HG03139 (cell line): ENCODE measurements at regions not wholly inside any gene's neighbourhood (a gene's known extent, or its start where the extent isn't known, plus 50 kb on each side); places are given as distances from the start of the nearest gene placed in this dataset.

Experiments
- ATAC-seq: cut with Tn5 transposase; IDR thresholded peaks from one replicate; pipeline ENCODE4 v1.9.1; 2021; ENCODE audit not compliant: unreplicated experiment

DNA sequence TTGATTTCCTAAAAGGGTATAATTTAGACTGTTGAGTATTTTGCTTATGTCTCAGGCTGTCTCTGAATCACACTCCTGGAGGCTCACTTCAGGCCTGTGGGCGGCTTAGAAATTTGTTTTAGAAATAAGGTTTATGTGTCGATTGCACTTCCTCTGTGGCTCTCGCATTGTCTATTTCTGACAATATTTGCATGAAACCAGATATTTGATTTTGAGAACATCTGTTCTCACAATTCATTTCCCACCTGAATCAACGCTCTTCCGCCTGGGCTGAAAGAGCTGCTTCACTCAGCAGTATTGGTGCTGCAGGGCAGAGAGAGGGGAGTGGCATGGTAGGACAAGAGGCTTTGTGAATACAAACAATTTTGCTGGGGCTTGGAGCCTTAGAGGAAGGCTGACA, 262.0 kb downstream of the ADRA2A start:
- peak; percentile 69 for ATAC-seq

DNA sequence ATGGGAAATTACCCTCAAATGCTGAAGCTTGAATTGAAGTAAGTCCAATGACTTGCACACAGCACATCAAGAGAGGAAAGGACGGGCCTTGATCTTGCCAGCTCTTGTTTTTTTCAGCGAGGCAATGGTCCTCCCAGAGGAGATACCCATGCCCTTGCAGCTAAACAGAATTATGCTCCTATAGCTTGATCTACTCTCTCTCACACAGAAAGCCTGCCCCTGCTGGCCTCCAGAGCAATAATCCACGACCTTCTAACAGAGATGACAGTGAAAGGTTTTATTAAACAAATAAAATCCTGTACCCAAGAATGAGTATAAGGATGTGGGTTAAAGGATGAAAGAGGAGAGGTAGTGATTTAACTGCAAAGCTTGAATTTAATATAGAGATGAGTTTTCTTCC, 268.0 kb downstream of the ADRA2A start:
- no peak for ATAC-seq

DNA sequence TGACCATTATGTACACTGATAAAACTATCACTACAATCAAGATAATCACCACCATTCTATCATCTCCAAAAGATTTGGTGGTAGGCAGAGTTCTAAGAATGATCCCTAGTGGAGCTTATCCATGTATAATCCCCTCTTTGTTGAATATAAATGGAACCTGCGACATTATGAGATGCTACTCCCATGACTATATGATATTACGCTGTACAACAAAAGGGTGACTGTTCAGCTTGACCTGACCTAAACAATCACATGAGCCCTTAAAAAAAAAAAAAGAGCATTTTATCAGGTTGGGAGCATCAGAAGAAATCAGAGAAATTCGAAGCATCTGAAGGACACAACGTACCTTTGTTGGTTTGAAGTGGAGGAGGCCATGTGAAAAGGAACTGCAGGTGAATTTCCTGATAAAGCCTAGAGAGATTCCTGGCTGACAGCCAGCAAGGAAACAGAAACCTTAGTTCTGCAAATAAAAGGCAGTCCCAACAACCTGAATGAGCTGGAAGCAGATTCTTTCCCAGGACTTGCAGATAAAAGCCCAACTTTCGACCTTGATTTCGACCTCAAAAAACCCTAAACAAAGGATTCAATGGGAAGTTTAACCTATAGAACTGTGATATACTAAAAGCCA, 270.7 kb downstream of the ADRA2A start:
- ATAC-seq, result no peak

DNA sequence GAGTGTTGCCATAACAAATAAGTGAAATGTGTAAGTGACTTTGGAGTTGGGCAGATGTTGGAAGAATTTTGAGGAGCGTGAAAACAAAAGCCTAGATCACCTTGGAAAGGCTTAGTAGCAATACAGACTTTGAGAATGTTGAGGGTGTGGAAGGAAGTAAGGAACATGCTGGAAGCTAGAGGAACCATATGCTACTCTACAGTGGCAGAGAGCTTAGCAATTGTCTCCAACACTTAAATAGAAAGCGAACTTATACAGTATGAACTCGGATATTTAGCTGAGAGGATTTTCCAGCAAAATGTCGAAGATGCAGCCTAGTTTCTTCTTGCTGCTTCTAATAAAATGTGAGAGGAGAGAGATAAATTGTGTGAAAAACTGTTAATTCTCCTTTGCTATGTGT, 271.2 kb downstream of the ADRA2A start:
- ATAC-seq, result no peak

DNA sequence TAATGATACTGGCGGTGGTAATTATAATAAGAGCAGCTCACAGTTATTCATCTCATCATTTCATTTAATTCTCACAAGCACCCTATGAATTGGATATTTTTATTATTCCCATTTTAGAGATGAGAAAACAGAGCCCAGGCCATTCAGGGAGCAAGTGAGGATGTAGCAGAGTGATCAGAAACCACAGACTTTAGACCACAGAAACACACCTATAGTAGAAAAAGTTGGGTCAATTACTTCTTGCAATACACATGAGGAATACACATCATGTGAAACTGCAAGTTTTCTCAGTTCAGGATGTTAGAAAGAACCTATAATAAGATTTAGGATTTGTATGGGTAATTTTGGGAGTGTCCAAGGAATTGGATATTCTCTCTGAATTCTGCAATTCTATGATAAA, 278.0 kb downstream of the ADRA2A start:
- ATAC-seq, result no peak

DNA sequence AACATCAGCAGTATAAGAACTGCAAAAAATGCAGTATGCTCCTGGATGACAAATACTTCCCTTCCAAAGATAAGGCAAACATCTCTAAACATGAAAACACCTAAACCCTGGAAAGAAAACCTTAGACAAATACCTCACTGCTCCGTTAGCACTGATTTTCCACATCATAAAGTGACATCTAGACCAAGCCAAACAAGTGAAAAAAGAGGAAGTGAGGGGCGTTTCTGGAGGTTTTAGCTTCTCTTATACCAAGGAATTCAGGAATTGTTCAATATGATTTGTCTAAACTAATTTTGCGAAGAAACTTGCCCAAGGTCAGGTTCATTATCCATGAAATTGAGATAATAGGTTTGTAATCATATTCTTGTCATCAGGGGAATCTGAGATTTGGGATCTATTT, 279.7 kb downstream of the ADRA2A start:
- no peak for ATAC-seq

DNA sequence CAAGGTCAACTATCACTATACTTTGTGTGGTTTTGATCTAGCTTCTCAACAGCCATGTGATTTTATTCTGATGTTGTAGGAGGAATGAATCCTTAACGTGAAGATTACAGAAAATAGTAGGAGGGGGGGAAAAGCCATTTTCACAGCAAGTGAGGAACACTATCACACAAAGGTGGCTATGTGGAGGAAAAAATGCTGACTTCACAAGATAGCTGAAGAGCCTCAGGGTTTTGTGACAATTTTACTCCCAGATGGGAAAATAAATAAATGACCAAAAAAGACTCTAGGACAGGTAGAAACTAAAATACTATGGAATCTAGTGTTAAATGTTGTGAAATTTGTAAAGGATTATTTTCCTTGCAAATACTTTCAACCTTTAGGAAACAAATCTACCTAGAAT, 281.0 kb downstream of the ADRA2A start:
- no peak for ATAC-seq

DNA sequence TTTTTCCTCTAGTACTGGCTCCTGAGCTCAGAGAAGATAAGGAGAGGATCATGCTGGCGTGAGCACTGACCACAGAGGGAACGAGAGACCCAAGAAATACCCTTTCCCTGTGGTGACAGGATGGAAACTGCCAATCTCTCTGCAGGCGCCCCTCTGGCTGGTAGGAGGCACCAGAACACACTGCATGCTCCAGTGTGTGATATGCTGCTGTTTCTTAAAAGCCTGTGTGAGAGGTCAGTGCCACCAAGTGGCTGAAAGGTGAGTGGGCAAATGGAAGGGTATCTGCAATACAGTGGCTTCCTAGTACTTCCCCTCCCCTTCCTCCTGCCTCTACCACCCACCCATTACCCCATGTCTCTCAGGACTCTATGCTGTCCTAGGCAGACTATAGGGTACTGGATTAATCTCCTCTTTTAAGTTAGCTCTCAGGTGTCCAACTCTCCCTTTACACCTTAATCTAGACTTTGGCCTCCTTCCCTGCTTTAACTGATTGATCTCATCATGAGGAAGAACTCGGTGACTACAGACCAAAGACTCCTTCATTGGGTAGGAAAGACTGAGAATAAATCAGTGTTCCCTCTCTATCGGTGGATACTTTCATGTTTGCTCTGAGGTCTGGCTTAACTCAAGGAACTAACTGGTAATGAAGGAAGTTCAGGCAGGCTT, 283.6 kb downstream of the ADRA2A start:
- ATAC-seq, result peak; percentile 55

DNA sequence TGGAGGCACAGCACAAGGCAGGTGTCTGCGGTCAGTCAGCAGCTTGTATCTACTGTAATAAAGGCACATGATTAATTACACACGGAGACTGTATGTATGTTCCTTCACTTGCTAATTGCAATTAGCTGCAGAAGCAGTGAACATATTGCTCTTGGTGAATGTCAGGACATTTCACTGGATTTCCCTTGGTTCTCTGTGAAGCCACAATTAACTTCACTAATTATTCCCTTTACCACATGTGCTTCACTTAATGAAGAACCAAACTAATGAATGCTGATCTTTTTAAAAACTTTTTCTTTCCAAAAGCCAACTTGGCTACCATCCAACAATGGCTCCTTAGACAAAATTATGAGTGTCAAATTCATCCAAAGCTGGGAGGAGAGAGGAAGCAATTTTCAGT, 290.7 kb downstream of the ADRA2A start:
- ATAC-seq, result no peak

DNA sequence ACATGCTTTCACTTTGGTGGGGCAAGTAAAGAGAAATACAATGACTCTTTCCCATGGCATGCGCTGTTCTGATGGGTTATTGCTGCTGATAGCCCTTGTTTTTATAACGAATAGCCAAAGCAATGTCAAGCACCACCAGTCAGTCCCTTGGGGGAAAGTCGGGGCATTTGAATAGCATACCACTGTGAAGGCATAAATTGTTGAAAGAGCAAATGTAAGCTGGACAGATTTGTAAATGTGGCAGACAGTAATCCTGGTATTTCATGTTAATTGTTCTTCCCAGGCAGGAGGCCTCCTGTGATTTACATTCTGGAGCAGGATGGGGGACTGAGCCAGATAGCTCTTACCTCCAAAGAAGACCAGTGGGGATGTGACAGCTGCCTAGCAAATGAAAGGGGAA, 293.3 kb downstream of the ADRA2A start:
- ATAC-seq, result no peak

DNA sequence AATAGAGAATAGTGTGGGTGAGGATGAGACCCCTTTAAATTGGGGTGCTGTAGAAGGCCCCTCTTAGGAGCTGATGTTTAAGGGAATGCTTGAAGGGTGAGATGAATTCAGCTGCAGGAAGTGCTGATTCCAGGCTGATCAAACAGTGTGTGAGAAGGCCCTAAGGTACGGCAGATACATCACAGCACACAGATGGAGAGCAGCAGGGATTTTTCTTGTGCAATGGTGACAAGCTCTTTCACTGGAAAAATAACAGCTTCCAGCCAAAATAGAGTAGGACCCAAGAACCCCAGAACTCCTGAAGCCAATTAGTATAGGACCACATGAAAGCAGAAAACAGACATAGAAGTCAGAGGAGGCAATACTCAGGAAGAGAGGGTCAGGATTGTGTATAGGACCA, 296.9 kb downstream of the ADRA2A start:
- ATAC-seq, result no peak

DNA sequence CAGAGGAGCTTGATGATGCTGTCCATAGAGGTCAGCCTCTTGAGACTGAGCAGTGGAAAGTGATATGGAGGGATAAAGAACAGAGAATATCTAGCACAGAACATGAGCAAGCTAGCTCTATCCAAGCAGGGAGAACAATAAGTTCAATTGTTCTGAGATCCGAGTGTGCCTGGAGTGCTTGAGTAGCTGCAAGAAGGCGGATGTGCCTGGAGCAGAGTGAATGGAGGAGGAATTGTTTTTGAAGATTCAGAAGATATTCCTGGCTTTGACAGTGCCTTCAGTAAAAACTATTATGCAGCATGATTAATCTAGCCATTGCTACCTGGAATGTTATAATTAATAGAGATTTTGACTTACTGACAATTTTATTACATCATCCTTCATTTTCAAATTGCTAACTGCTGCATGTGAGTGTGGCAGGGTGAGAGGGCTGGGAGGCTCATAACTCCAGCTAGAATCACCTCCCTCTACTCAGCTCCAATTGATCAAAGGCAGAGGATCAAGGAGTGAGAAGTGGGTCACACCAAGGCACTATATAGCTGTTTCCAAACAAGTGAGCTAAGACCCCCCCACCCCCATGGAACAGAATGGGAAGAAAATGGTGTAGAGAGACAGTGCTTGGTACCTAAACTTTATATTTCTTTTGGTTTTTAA, 302.8 kb downstream of the ADRA2A start:
- ATAC-seq, result no peak

DNA sequence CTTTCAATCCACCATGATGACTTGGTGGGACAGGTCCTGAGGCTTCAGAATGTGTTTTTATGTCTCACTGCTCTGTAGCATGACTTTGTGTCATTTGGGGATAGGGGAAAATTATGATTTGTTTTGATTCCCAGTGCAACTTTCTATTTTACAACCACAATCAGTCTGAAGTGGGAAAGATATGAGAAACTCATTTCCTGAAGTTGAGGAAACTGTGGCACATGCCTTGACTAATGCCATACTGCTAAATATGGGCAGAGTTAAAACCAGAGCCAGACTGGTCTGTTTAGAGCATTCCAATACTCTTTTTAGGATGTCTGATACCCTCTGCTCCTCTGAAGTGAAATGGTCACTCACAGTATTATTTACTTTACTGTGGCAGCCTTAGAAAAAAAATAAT, 307.7 kb downstream of the ADRA2A start:
- no peak for ATAC-seq

DNA sequence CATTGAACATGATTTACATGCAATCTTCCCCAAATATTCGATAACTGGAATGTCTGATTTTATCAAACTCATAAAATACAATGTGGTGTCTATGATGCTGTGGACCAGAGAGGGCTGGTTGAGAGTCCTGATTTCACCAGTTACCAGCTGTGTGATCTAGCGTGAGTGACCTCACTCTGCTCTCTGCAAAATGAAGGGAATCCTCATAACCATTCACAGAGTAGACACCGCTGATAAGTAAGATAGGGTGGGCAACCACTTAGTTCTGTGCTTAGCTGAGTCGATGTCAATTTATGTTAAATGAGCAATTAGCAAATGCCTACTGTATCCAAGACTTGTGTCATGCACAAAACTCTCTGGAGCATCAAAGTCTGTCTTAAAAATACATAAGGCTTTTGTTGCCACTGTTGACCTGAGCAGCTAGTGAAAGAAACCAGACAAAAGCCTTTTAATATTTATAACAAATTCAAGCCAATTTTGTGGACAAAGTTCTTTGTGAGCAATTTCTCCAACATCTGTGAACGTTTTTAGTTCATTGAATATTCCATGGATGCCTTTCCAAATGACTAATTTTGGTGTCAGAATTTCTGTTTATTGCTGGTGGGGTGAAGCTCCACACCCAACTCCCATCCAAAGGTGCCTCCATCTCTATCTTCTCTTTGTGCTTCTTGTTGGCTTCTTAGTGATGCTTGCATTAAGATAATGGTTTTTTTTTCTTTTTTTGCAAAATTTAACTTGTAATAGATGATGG, 314.2 kb downstream of the ADRA2A start:
- no peak for ATAC-seq

DNA sequence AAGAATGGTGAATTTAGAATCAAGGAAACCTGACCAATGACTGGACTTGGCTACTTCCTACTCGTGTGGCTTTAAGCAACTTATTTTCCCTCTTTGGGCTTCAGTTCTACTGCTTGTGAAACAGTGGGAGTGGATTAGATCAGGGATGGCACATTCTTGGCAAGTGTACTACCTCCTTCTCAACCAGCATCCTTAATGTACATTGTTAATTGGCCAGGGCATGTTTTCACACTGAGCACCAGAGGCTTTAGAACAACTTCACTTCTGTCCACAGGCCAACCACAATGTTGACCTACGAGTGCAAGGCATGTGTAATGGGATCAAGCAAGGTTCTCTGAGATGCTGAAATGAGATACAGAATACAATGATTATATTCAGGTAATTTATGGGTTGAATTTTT, 315.3 kb downstream of the ADRA2A start:
- ATAC-seq, result no peak

DNA sequence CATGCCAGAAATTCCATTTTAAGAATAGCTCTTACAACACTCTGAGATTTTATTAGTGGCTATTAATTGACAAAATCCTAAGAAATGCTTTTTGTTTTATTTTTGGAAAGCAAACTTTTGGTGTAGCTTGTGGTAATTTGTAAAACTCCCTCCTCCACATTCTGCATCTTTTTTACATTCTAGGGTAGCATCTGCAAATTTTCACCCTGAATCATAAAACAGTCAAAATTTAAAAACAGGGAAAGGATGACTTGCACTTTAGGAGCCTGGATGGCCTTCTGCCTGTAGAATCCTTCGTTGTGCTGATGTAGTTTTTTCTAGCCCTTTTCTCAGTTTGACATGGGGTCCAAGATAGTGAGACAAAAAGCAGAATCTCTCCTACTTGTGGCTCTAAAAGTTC, 316.1 kb downstream of the ADRA2A start:
- ATAC-seq, result no peak

DNA sequence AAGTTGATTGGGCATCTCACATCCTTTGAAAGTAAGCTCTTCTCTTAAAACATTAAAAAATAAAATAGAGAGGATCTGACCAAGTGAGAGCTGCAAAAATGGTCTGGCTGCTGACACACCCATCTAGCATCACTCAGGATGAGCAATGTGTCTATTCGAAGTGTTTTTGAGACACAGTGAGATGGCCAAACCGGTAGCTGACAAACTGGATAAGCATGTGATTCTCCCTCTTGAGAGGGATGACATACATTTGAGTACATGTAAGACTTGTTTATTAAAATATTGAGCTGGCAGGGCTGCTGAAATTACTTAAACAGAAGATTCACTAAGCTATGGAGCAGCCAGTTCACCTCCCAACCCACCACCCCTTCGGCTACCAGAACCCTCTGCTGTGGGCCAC, 333.9 kb downstream of the ADRA2A start:
- ATAC-seq, result no peak

DNA sequence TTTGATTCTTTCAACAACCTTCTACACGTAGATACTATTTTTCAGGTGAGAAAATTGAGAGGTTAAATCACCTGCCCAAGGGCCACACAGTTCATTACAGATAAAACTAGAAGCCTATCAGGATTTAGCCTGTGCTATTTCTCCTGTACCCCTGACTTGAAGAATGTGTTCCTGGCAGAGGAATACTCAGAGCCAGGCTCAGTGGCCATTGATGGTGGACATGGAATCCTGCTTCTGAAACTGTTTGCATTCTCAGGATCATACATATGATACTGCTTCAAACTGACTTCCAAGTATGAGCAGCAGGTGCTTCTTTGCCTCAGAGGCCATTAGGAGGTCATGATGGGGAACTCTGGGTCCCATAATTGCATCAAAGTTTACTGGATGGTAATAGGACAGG, 348.6 kb downstream of the ADRA2A start:
- ATAC-seq, result no peak

DNA sequence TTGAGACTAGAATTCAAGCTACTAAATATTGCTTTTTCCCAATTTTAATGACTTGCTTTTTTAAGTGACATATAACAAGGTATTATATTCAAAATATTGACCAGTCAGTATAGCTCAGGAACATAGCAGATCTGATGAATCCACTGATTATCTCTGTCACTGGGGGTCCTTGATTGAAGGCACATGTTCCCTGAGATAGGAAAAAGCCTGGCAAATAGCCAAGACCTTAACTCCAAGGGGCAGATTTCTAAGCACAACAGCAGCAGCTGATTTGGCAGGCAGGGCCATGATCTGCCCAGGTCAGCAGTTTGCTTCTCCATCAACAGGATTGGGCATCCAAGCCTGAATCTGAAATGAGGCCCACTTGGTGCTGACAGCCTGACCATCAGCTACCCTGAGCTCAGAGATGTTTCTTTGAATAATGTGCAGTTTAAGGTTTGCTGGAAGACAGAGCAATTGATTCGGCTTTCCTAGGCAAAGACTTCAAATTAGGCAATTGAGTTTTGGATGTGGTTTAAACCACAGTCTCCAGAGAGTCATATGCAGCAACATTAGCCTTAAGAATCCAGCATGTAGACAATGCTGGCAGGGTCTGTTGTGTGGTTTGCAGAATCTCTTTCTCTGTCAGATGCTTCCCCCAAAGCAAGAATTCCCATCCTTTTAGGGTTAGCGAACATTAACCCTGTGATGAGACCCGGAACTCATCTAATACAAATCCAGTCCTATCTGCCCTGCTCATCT, 352.6 kb downstream of the ADRA2A start:
- no peak for ATAC-seq

DNA sequence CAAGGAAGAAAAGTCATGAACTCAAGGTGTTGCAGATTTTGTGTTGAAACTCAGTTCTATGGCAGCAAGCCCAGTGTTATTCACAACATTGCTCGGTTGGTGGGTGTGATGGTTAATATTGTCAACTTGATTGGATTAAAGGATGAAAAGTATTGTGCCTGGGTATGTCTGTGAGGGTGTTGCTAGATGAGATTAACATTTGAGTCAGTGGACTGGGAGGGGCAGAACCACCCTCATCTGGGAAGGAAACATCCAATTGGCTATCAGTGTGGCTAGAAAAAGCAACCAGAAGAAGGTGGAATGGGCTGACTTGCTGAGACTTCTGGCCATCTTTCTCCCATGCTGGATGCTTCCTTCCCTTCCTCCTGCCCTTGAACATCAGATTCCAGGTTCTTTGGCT, 353.2 kb downstream of the ADRA2A start:
- no peak for ATAC-seq

DNA sequence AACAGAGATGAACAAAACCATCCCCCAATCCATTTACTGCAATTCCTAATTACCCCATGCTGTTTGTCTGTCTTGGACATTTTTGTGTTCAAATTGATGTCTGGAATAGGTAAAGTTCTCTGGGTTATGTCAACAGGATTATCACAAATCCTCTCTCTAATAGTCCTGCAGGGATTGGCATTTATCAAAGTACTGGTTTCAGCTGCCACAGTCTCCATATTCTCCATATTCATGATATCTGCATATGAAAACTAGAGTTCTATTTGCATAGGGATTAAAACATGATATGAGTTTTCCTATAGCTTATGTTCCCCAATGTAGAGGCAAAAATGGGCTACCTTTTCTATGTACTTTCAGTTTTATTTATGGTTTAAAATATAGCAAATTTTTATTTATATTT, 355.8 kb downstream of the ADRA2A start:
- ATAC-seq, result no peak
